DMS 273 (cell line): ENCODE measurements at regions not wholly inside any gene's neighbourhood (a gene's known extent, or its start where the extent isn't known, plus 50 kb on each side); places are given as distances from the start of the nearest gene placed in this dataset.
"Not testable (repeated sequence)": the region's sequence is repeated elsewhere in the genome, so short reads cannot be mapped to it uniquely, and the experiment has no call there.

Experiments
- DNase-seq: peaks from one replicate; lab custom pipeline; 2025; ENCODE audit not compliant: unreplicated experiment; lab: John Stamatoyannopoulos, UW

GRCh38 chr9:82880336-82881050 is 182.4 kb downstream of the RASEF start:
- no peak for DNase-seq

GRCh38 chr9:82882138-82882537 is 180.8 kb downstream of the RASEF start:
- no peak for DNase-seq

- no peak for DNase-seq
Measured at GRCh38 chr9:82882748-82883147, 180.2 kb downstream of the RASEF start.

- DNase-seq = no peak
Measured at GRCh38 chr9:82883436-82883835, 179.5 kb downstream of the RASEF start.

- DNase-seq = not testable (repeated sequence)
Measured at GRCh38 chr9:82883974-82884373, 179.0 kb downstream of the RASEF start.

- no peak for DNase-seq
Measured at GRCh38 chr9:82890401-82890800, 172.5 kb downstream of the RASEF start.

GRCh38 chr9:82890865-82891264 is 172.1 kb downstream of the RASEF start:
- no peak for DNase-seq

GRCh38 chr9:82891321-82891720 is 171.6 kb downstream of the RASEF start:
- DNase-seq = no peak

- DNase-seq = no peak
Measured at GRCh38 chr9:82893549-82893948, 169.4 kb downstream of the RASEF start.

GRCh38 chr9:82894548-82894947 is 168.4 kb downstream of the RASEF start:
- DNase-seq = no peak

- DNase-seq = no peak
Measured at GRCh38 chr9:82894961-82895821, 167.8 kb downstream of the RASEF start.

- no peak for DNase-seq
Measured at GRCh38 chr9:82895822-82896110, 167.2 kb downstream of the RASEF start.

GRCh38 chr9:82903503-82903902 is 159.4 kb downstream of the RASEF start:
- DNase-seq = peak; percentile 21

GRCh38 chr9:82911996-82912395 is 150.9 kb downstream of the RASEF start:
- DNase-seq = no peak

- peak; percentile 28 for DNase-seq
Measured at GRCh38 chr9:82912645-82913044, 150.3 kb downstream of the RASEF start.

- not testable (repeated sequence) for DNase-seq
Measured at GRCh38 chr9:82916238-82916637, 146.7 kb downstream of the RASEF start.

GRCh38 chr9:82920154-82920553 is 142.8 kb downstream of the RASEF start:
- peak; percentile 8 for DNase-seq

GRCh38 chr9:82922686-82923085 is 140.3 kb downstream of the RASEF start:
- no peak for DNase-seq

- peak; percentile 76 for DNase-seq
Measured at GRCh38 chr9:82923092-82923911, 139.6 kb downstream of the RASEF start.

GRCh38 chr9:82923912-82924605 is 138.9 kb downstream of the RASEF start:
- peak; percentile 37 for DNase-seq
